ENCODE measurements at regions not wholly inside any gene's neighbourhood (a gene's known extent, or its start where the extent isn't known, plus 50 kb on each side); places are given as distances from the start of the nearest gene placed in this dataset.

- no peak for TF ChIP-seq EZH2 (IDR thresholded peaks at IDR 0.05; ENCODE audit: borderline replicate concordance, low read depth, low read length, poor library complexity, severe bottlenecking)
- no peak for TF ChIP-seq CTCF (conservative IDR thresholded peaks at IDR 0.05; ENCODE audit: low read depth, low read length)
Observed at GRCh38 chr2:208985644-208986043, 438.2 kb upstream of the MAP2 start.

All from A673 (cell line).